ENCODE measurements at regions not wholly inside any gene's neighbourhood (a gene's known extent, or its start where the extent isn't known, plus 50 kb on each side); places are given as distances from the start of the nearest gene placed in this dataset.

GRCh38 chr1:4526747-4527146 is 127.7 kb upstream of the AJAP1 start:
- TF ChIP-seq CTCF (IDR thresholded peaks at IDR 0.05) (no peak), POLR2A (IDR thresholded peaks at IDR 0.05) (no peak)
